ENCODE measurements at regions not wholly inside any gene's neighbourhood (a gene's known extent, or its start where the extent isn't known, plus 50 kb on each side); places are given as distances from the start of the nearest gene placed in this dataset.

DNA sequence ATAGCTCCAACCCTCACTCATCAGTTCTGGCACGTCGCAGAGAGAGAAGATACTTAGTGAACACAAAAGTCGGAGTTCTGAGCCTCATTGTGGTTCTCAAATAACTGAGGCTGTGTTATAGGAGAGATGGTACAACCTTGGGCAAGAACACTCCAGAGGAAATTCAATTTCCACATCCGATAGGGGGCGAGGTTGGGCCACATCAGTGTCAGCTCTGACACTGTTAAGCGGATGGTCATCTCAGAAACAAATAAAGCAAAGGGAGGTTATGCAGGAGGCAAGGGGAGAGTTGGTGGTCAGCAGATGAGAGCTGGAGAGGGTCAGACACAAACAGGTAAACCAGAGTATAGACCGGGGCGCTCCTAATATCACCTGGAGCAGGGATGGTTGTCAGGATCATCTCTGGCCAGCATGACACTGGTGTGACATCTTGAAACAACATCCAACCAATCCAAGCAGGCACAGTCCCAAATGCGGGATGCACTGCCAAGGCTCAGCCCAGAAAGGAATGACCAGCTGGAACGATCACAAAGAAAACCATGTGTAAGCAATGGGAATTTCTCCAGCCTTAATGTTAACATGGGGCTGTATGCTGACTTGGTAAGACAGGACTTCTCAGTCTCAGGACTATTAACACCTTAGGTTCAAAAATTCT is 331.8 kb downstream of the HACE1 start:
- intact Hi-C loops (cut with DNase I): no loop called here
- no peak for DNase-seq (ENCODE audit: low spot score)

DNA sequence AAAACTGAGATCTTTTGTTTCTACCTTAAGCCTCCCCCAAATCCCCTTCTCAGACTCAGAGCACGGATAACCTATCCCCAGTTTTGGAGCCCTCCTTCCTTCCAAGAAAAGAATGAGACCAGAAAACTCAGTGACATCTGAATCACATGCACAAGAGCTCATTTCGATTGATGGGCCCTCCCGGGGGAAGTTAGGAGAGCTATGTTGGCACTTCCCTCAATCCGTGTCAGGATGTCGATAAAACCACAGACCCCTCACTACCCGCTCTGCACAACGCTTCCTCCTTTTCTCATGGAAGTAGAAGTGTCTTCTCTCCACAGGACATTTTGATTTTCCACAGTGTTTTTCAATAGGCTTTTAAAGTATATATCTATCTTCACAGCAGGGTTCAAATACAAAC is 332.4 kb downstream of the HACE1 start:
- intact Hi-C loops (cut with DNase I): no loop called here
- DNase-seq (ENCODE audit: low spot score): no peak

DNA sequence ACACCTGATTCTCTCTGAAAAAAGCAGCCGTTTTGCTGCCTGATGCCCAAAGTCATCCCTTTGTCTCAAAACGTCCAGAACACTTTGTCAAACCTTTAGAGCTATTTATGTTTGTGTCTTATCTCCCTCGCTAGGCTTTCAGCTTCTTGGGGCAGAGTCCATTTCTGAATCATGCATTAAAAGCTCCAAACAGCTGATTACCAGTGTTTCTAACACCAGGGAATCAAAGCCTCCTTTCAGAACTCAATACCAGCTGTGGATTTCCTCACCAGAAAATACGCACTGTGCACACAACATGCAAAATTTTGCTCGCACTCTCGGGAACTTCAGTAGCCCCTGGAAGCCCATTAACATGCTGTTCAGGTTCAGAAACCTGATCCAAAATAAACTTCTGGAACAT is 333.3 kb downstream of the HACE1 start:
- intact Hi-C loops (cut with DNase I): no loop called here
- no peak for DNase-seq (ENCODE audit: low spot score)

DNA sequence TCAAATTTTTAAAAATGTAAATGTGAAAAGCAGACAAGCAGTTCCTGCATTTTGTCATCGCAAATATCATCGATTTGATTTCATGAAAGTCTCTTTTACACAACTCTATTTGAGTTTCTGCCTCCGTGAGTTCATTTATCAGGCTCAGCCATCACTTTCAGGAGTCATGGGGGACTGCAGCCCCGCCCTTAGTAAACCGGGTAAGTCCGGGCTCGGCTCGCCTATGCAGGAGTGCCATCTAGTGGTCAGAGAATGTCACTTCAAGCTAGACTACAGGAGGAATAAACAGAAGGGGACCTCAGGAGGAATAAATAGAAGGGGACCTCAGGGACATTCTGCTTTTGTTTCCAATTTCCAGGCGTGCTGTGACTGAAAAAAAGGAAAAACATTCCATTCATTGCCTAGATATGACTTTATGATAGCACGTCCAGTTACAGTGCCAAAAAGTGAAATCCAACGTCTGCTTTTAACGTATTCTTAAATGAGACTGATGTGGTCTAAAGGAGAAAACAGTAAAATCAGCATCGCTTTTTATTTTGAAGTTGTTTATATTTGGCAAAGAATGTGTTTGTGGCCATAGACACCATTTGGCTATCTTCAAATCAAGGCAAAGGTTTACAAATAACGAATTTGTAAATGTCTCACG is 333.9 kb downstream of the HACE1 start:
- no peak for DNase-seq (ENCODE audit: low spot score)
- intact Hi-C loops (cut with DNase I): no loop called here

DNA sequence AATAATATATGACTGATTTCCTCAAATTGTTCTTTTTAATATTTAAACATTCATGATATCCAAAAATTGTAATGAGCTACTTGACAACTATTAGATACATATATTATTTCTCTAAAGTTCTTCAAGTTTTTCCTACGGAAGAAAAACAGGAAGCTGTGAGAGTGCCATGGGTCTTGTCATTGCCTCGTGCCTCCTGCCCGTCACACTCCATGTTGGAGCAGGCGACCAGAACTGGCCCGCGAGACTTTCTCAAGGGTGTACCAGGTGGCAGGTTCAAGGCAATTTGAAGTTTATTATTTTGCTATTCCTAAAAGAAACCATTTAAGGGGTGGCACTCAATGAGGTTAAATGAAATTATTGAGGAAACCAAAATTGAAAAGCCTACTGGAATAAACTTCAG is 337.2 kb downstream of the HACE1 start:
- intact Hi-C loops (cut with DNase I): no loop called here
- DNase-seq (ENCODE audit: low spot score): no peak

DNA sequence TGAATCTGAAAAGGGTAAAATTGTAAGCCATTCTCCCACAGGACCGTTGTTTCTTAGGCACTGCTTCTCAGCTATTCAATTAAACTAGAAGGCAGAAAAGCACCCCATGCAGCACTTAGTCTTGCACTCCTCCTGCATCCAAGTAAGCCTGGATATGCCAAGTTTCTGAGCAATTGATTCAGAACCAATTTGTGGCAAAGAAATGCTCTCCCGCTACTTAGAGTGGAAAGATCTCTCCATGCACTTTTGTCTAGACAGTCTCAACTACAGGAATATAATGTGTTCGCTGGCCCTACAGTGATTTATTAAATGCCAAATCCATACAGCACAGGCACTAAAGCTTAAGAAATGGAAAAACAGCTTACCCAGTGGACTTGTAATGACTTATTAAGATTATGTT is 338.5 kb downstream of the HACE1 start:
- DNase-seq (ENCODE audit: low spot score): no peak
- intact Hi-C loops (cut with DNase I): no loop called here

DNA sequence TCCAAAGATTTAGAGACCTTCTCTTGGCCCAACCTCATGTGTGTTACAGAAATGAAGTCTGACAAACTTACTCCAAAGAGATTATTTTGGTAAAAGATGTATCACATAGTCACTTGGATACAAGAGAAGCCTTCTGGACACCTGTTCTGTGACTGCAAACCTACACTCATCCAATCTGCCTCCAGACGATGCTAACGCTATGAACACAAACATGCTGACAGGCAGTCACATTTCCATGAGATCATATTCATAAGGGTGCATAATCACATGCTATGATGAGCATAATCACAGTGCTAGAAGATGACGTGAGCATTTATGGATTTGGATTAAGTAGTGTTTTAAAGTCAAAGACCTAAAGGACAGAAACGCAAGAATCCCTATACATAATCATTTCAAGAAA is 340.2 kb downstream of the HACE1 start:
- no peak for DNase-seq (ENCODE audit: low spot score)
- intact Hi-C loops (cut with DNase I): no loop called here

DNA sequence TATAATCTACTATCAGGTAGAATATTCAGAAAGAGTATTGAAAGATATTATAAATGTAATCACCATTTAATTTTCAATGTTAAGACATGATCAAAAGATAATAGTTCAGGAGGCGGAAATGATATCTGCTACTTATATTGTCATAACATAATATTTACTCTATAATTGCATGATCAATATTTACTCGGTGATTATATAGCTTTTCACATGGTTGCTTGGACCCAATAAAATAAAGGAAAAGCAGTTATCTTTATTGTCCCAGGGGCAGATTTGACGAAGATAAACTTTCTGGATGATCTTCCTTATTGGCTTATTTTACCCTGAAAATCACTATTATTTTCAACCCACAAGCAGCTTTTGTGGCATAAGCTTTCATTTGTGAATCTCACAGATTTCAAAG is 350.4 kb downstream of the HACE1 start:
- intact Hi-C loops (cut with DNase I): no loop called here
- no peak for DNase-seq (ENCODE audit: low spot score)

DNA sequence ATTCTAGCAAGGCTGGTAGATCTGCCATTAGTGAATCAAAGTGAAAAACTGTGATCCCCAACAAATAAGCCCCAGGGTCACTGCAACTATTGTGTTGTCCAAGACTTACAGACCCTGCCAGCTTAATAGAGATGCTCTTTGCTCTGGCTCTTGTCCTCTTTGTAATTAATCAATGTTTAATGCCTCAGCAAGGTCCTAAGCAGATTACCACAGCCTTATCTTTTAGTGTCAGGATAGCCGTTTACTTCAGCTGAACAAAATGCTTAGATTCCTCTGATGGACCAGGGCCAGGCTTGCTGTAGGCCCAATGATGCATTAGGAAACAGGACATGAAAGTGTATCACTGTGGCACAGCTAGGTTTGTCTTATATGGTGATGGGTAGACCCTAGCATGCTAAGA is 353.3 kb downstream of the HACE1 start:
- intact Hi-C loops (cut with DNase I): no loop called here
- no peak for DNase-seq (ENCODE audit: low spot score)

DNA sequence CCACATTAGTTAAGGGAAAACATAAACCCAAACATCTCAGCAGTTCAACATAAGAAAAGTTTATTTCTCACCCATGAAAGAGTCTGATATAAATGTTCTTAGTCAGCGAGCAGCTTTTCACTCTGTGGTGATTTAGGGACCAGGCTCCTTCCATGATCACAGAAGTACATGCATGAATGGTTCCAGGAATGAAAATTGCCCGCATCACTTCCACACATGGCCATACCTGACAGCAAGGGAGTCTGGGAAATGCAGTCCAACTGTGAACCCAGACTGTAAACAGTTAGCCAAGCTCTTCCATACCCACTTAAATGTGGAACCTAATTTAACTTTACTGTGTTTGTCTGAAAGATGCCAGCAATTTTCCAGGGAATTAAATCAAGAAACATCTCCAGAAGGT is 353.9 kb downstream of the HACE1 start:
- no peak for DNase-seq (ENCODE audit: low spot score)

DNA sequence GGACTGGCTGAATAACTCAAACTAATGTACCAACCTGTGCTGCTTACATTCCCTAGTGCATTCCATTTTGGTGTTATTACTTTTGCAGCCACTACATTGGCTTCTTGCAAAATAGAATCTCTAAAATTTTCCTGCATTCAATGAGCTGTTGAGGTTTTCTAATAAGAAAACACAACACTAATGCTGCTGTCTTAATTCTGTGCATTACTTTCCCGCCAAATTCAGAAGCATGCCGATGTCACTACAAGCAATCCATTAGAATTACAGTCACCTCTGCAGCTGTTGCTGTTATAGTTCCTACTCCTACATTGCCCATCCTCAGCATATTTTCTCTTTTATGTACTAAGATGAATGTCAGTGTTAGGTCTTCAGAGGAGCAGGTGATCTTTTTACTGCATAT is 359.5 kb downstream of the HACE1 start:
- DNase-seq (ENCODE audit: low spot score): no peak
- intact Hi-C loops (cut with DNase I): no loop called here

More for the DNA sequence above, 353.9 kb downstream of the HACE1 start:
- intact Hi-C loops (cut with DNase I): no loop called here

DNA sequence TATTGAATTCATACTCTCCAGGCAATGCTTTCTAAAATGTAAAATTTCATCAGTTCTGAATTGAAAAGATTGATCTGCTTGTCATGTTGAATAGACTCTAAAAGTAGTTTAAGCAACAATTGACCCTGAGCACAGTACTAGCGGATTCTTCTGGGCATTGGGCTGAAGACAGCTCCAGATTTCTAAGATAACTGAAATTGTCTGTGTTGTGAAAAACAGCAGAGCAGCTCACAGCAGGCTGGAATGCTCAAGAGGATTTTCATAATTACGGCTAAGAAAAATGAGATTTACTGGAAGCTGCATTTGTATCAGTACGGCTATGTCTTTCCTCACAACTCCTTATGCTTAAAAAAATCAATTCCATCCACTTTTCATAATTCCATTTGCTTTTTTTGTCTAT is 373.7 kb downstream of the HACE1 start:
- intact Hi-C loops (cut with DNase I): no loop called here
- no peak for DNase-seq (ENCODE audit: low spot score)

DNA sequence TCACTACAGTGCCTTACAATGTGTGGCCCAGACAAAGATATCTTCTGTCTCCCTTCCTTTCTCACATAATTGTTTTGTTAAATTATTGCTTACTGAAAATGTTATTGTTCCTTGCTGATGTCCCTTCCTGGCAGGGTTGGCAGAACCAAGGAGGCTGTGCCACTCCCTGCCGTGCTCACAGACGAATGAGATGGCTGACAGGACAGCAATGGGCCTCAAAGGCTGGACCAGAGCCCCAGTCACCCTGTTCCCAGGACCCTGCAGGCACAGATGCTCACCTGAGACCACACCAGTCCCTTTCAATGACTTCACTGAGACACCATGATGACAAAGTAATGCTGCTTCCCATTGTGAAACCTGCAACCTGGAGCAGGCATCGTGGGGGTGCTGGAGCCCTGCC is 375.1 kb downstream of the HACE1 start:
- intact Hi-C loops (cut with DNase I): no loop called here
- DNase-seq (ENCODE audit: low spot score): no peak

DNA sequence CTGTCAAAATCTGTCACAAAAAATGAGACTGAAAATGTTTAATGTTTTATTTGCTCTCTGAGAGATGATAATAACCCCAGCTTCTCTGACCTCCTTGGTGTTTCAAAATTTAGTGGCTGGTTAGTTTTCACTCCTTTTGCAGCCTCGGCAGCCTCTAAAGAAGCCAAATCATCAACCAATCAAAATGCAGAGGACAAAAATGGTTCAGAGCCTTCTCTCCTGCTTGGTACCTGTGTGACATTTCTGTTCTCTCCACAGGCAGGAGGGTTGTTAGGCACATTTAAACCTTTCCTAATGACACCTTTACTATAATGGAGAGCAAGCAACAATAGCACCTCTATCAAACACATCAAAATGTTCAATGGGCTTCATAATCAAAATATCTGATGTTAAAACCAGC is 375.5 kb downstream of the HACE1 start:
- intact Hi-C loops (cut with DNase I): no loop called here
- DNase-seq (ENCODE audit: low spot score): no peak

DNA sequence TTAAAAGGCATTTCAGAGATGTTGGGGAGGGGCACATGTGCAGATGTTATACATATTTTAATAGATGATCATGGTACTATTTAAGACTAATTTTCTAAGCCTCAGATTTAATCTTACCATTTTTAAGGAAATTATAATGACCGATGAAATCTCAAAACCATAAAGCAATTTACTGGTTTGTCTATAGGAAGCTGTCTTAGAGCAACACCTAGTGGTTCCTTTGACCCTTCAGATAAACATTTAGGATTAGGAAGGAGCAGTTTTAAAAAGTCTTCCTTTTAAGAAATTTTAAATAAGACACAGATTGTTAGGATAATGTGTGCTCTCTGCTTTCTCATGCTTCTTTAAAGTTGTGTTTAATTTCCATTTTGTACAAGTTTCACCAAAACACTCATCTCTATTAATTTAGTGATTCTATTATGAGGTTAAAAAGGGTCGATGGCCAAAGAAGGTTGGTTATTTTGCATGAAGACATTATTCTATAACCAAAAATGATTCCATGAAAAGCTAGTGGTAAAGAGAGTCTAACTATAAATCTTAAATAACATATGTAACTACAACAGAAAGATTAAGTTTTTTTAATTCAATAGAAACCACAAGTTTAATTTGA is 376.4 kb downstream of the HACE1 start:
- no peak for DNase-seq (ENCODE audit: low spot score)
- intact Hi-C loops (cut with DNase I): no loop called here

DNA sequence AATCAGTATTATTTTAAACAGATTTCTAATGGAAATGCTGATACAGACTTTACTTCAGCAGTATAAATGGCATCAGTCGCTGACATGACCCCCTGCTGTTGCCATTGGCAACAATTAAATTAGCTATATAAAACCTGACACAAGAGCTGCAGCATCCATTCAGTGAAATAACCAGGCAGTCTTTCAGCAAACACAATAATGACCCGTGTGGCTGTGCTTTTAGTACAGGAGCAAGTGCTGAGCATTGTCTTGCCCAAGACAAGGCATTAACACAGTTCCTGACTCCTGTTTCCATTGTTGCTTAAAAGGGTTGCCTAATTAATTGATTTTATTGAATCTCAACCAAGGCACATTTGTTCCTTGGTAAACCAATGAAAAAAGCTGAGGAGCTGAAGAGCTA is 382.1 kb downstream of the HACE1 start:
- no peak for DNase-seq (ENCODE audit: low spot score)

DNA sequence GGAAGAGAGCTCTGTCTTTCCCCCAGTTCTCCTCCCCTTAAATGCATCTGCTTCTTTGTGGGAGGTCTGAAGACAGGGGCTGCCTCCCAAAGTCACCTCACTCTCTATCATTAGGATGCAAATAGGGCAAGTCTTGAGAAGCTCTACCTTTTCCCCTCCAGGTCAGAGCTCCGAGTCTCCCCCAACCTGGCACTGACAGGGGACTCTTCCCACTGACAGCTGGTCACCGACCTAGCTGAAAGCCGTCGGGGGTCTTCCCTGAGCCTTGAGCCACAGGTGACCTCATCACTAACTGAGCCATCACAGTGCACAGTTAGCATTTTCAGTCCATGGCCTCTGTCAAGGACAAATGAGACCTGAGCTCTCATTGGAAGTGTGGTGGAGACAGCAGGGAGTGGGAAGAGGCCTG is 386.7 kb downstream of the HACE1 start:
- no peak for DNase-seq (ENCODE audit: low spot score)
- intact Hi-C loops (cut with DNase I): no loop called here

More for the DNA sequence above, 382.1 kb downstream of the HACE1 start:
- intact Hi-C loops (cut with DNase I): no loop called here

DNA sequence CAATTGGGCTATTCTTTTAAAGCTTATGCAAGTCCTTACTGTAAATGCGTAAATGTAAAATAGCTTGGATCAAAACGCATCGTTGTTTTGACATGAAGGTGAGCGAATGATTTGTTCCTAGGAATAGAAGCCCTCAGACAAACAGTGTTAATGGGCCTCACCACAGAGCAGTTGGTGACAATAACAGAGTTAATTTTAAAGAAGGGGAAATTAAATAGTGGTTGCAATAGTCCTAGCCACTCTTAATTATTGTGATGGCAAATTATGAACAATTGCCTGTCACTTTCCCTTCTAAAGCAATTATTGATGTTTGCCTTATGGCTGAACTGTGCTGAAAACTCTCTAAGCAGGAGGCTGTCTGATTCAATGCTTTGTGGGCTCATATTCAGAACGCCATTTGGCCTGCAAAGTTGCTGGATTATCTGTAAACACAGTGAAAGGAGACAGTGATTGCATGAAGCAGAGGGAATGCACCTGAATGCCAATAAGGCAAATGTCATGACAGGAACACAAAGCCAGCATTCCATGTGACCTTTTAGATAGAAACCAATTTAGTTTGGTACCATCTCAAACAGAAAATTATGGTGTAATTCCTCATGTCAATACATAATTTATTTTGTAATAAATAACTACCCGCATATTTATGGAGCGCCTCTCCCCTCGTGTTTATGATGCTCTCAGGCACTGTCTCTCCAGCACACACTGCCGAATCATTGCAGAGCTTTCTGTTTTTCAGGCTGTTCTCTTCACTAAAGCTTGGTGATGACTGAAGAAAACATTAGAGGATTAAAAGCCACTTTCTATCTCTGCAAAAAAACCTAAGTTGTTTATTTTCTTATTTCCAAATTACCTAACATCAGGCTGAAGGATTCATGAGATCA is 387.5 kb downstream of the HACE1 start:
- no peak for DNase-seq (ENCODE audit: low spot score)
- intact Hi-C loops (cut with DNase I): no loop called here

DNA sequence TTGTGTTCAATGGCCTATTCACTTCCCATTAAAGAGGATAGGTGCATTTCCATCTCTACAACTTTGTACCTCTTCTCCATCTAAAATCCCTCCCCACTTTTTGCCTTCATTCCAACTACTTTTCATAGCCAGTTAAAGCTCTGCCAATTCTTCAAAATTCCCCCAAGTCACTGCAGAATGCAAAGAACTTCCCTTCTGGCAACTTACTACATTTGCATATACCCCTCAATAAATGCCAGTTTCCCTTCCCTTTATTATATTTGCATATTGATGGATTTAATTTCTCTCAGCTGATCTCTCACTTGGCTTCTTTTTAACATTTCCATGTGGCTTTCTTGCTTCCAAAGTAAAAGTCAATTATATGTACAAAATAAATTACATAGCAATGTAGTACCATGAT is 393.4 kb downstream of the HACE1 start:
- no peak for DNase-seq (ENCODE audit: low spot score)
- intact Hi-C loops (cut with DNase I): no loop called here

DNA sequence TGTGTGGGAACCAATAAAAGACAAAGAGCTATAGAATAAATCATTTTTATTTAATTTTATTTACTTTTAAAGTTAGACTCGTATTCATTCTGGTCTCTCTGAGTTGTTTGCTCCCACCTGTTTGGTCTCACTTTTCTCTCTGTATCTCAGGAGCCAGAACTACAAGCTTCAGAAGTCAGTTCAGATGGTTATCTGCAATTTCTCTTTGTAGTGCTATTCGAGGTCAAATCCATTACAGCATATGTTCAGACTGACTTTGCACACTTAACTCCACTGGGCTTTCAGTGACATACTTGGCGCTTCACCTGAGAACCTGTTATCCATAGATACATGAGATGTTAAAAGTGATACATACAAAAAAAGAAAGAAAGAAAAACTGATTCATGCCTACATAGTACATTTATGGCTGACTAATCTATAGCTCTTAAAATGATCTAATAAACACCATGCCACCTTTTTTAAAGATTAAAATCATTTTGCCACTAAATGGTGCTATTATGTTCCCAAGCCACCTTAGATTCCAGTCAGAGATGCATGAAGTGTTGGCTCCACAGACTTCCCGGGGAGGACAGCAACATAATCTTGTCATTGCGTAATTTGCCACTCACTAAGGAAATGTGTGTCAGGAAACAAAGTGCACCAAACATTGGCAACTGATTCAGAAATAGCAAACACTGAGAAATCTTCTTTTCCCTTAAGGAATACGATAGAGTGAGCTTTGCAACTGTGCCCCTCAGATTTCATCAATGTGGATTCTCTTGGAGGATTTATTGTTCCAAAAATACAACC is 396.7 kb downstream of the HACE1 start:
- no peak for DNase-seq (ENCODE audit: low spot score)
- intact Hi-C loops (cut with DNase I): no loop called here
